ENCODE measurements at regions not wholly inside any gene's neighbourhood (a gene's known extent, or its start where the extent isn't known, plus 50 kb on each side); places are given as distances from the start of the nearest gene placed in this dataset.
"Not testable (repeated sequence)": the region's sequence is repeated elsewhere in the genome, so short reads cannot be mapped to it uniquely, and the experiment has no call there.

DNA sequence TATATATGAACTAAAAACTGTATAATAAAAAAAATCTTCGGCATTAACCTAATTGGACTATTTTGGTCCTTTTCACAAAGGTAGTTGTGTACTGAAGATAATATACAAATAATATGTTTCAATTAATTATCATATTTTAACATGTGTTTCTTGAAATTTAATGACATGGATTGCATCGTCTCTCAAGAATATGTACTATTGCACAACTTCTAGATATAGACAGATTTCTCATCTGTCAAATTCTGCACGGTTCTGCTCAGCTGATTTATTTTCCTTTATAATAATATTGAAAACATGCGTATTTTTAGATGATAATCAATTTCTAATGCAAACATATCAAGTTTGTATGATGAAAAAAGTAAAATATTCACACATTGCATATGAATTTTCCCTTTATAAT is 498.7 kb upstream of the PABPC4L start:
- no peaks in the 10 kb centered on the region for H3K9me3 ChIP-seq (ENCODE audit: control insufficient read depth in 2 of 3, insufficient read depth in 1 of 3, low read length in 3 of 3)
- no peak for DNase-seq
- no peaks in the 10 kb centered on the region for H3K36me3 ChIP-seq (ENCODE audit: control insufficient read depth in 2 of 3, insufficient read depth in 3 of 3, low read length in 3 of 3)
- H3K27ac ChIP-seq (ENCODE audit: low read depth in 2 of 2, low read length in 2 of 2) = no peak overlapping the region
- TF ChIP-seq, protein P1, sequence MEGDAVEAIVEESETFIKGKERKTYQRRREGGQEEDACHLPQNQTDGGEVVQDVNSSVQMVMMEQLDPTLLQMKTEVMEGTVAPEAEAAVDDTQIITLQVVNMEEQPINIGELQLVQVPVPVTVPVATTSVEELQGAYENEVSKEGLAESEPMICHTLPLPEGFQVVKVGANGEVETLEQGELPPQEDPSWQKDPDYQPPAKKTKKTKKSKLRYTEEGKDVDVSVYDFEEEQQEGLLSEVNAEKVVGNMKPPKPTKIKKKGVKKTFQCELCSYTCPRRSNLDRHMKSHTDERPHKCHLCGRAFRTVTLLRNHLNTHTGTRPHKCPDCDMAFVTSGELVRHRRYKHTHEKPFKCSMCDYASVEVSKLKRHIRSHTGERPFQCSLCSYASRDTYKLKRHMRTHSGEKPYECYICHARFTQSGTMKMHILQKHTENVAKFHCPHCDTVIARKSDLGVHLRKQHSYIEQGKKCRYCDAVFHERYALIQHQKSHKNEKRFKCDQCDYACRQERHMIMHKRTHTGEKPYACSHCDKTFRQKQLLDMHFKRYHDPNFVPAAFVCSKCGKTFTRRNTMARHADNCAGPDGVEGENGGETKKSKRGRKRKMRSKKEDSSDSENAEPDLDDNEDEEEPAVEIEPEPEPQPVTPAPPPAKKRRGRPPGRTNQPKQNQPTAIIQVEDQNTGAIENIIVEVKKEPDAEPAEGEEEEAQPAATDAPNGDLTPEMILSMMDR (IDR thresholded peaks at IDR 0.05; ENCODE audit: borderline replicate concordance, extremely low read depth, insufficient read depth) = no peak
- intact Hi-C loops (cut with DNase I) = no loop called here
- no peak overlapping the region for H3K9ac ChIP-seq (ENCODE audit: low read length in 3 of 3)
- H3K4me3 ChIP-seq (ENCODE audit: low read length in 3 of 3) = no peak overlapping the region
- FAIRE-seq = no peak
- H3K4me1 ChIP-seq (ENCODE audit: control insufficient read depth in 2 of 3, insufficient read depth in 2 of 3, low read depth in 1 of 3, low read length in 3 of 3) = no peaks in the 10 kb centered on the region
- no peaks in the 10 kb centered on the region for H3K27me3 ChIP-seq (ENCODE audit: control insufficient read depth, insufficient read depth, low read length)

DNA sequence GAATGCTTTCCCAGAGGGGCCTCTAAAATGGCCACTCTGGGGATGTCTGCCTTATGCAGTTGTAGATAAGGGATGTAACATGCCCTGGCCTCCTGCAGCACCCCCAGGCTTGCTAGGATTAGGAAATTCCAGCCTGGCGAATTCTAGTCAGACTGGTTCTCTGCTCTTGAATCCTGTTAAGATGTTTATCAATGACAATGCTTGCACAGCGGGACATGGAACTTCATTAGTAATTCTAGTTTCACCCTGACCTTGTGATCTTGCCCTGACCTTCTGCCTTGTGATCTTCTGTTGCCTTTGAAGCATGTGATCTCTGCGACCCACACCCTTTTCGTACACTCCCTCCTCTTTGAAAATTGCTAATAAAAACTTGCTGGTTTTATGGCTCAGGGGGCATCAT is 497.2 kb upstream of the PABPC4L start:
- H3K27ac ChIP-seq (ENCODE audit: low read depth in 2 of 2, low read length in 2 of 2); H3K9me3 ChIP-seq (ENCODE audit: control insufficient read depth in 2 of 3, insufficient read depth in 1 of 3, low read length in 3 of 3); H3K36me3 ChIP-seq (ENCODE audit: control insufficient read depth in 2 of 3, insufficient read depth in 3 of 3, low read length in 3 of 3); DNase-seq; intact Hi-C loops (cut with DNase I); H3K4me3 ChIP-seq (ENCODE audit: low read length in 3 of 3); H3K9ac ChIP-seq (ENCODE audit: low read length in 3 of 3); H3K27me3 ChIP-seq (ENCODE audit: control insufficient read depth, insufficient read depth, low read length); FAIRE-seq; H3K4me1 ChIP-seq (ENCODE audit: control insufficient read depth in 2 of 3, insufficient read depth in 2 of 3, low read depth in 1 of 3, low read length in 3 of 3): not testable (repeated sequence)

DNA sequence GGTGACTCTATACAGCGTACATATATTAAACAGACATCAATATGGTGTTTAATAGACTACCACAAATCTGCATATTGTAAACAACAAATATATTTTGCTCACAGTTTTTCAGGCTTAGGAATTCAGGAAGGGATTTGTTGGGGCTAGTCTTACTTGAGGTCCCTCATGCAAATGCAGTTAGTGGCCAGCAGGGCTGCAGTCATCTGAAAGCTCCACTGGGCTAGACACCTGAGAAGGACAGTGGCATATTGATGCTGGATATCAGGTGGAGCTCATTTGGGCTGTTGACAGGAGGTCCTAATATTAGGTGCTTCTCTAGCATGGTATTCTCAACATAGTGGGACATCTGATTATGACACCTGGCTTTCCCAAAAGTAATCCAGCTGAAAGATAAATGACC is 493.8 kb upstream of the PABPC4L start:
- Histone ChIP-seq H3K36me3 (ENCODE audit: control insufficient read depth in 2 of 3, insufficient read depth in 3 of 3, low read length in 3 of 3) (no peaks in the 10 kb centered on the region), H3K27ac (ENCODE audit: low read depth in 2 of 2, low read length in 2 of 2) (no peak overlapping the region), H3K4me3 (ENCODE audit: low read length in 3 of 3) (no peak overlapping the region), H3K4me1 (ENCODE audit: control insufficient read depth in 2 of 3, insufficient read depth in 2 of 3, low read depth in 1 of 3, low read length in 3 of 3) (no peaks in the 10 kb centered on the region), H3K27me3 (ENCODE audit: control insufficient read depth, insufficient read depth, low read length) (no peaks in the 10 kb centered on the region), H3K9ac (ENCODE audit: low read length in 3 of 3) (no peak overlapping the region), H3K9me3 (ENCODE audit: control insufficient read depth in 2 of 3, insufficient read depth in 1 of 3, low read length in 3 of 3) (no peaks in the 10 kb centered on the region)
- TF ChIP-seq, protein P1 (IDR thresholded peaks at IDR 0.05; ENCODE audit: borderline replicate concordance, extremely low read depth, insufficient read depth) = no peak
- intact Hi-C loops (cut with DNase I) = no loop called here
- FAIRE-seq (no peak), DNase-seq (no peak)

DNA sequence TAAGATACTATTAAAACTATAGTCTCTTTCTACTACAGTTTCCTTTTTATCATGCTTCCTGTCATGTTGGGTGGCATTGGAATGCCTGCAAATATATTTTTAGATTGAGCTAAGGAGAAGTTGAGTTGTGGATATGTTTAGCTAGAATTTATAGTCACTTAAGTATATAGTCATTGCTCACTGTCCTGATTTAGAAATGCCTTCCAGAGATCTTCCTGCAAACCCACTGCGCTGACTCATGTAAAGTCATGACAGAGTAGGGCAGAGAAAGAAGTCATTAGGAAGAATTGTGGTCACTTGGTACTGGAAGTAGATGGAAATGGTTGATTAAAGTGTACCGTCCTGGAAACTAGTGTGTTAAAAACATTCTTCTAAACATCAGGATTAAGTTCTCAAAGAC is 490.3 kb upstream of the PABPC4L start:
- no peak for FAIRE-seq

More for the DNA sequence above, 490.3 kb upstream of the PABPC4L start:
- no peak for DNase-seq
- intact Hi-C loops (cut with DNase I) = no loop called here
- H3K27ac ChIP-seq (ENCODE audit: low read depth in 2 of 2, low read length in 2 of 2) = no peak overlapping the region
- H3K4me3 ChIP-seq (ENCODE audit: low read length in 3 of 3) = no peak overlapping the region
- no peaks in the 10 kb centered on the region for H3K4me1 ChIP-seq (ENCODE audit: control insufficient read depth in 2 of 3, insufficient read depth in 2 of 3, low read depth in 1 of 3, low read length in 3 of 3)
- H3K9me3 ChIP-seq (ENCODE audit: control insufficient read depth in 2 of 3, insufficient read depth in 1 of 3, low read length in 3 of 3) = no peaks in the 10 kb centered on the region
- no peaks in the 10 kb centered on the region for H3K27me3 ChIP-seq (ENCODE audit: control insufficient read depth, insufficient read depth, low read length)
- TF ChIP-seq, protein P1 (IDR thresholded peaks at IDR 0.05; ENCODE audit: borderline replicate concordance, extremely low read depth, insufficient read depth) = no peak
- H3K9ac ChIP-seq (ENCODE audit: low read length in 3 of 3) = no peak overlapping the region
- no peaks in the 10 kb centered on the region for H3K36me3 ChIP-seq (ENCODE audit: control insufficient read depth in 2 of 3, insufficient read depth in 3 of 3, low read length in 3 of 3)
